Ovary (tissue), 7 donors: ENCODE measurements at regions not wholly inside any gene's neighbourhood (a gene's known extent, or its start where the extent isn't known, plus 50 kb on each side); places are given as distances from the start of the nearest gene placed in this dataset.

ENCODE experiments used
- DNase-seq, 5 donors: peaks; one replicate each; pipeline ENCODE4 v3.0.0-alpha.2; 2019 to 2020
- H3K27ac ChIP-seq, 2 donors: fragments of 200-600 bp; one replicate each; pipeline versions ENCODE4 v1.5.1 to v1.8.0; 2019 to 2022
- H3K27me3 ChIP-seq: fragments of 200-600 bp; one replicate; pipeline ENCODE4 v1.8.0; 2022
- H3K36me3 ChIP-seq: fragments of 200-600 bp; sonication (generic); one replicate; pipeline ENCODE4 v1.5.1; 2019
- H3K4me1 ChIP-seq: one replicate; pipeline ENCODE4 v1.8.1; 2013; ENCODE audit warnings: mild to moderate bottlenecking, moderate library complexity; ENCODE audit not compliant: insufficient read depth
- H3K4me3 ChIP-seq: fragments of 200-600 bp; sonication (generic); one replicate; pipeline ENCODE4 v1.5.1; 2017
- H3K9me3 ChIP-seq, 2 donors: fragments of 200-600 bp in 1 of 2; sonication (generic) in 1 of 2; one replicate each; pipeline versions ENCODE4 v1.5.1 to v1.8.1; 2013 to 2019; ENCODE audit warnings: mild to moderate bottlenecking in 1 of 2, moderate library complexity in 1 of 2
- CTCF ChIP-seq, 3 donors: fragments of 450-650 bp in 2 of 3; fragments of 200-600 bp in 1 of 3; IDR thresholded peaks; one replicate each; pipeline versions ENCODE4 v1.5.1 to v1.8.0; 2016 to 2022; ENCODE audit warnings: antibody characterized with exemption in 3 of 3, mild to moderate bottlenecking in 1 of 3
- EP300 ChIP-seq: sonication (generic); formaldehyde crosslinking; IDR thresholded peaks from one replicate; pipeline ENCODE4 v1.6.1; 2017; ENCODE audit warnings: antibody characterized with exemption
- POLR2A ChIP-seq: fragments of 450-650 bp; IDR thresholded peaks from one replicate; pipeline ENCODE4 v1.6.1; 2017; ENCODE audit warnings: antibody characterized with exemption, mild to moderate bottlenecking, moderate library complexity
- WGBS, 3 donors: extraction: QIAGEN DNeasy Blood & Tissue Kit in 1 of 3; methylation state at CpG; one replicate each; pipeline versions ENCODE4 v1.1.5 to v1.1.7; 2013 to 2017; 5-methylcytosine and 5-hydroxymethylcytosine counted together
- intact Hi-C, 4 donors: fragments of 100-400 bp; cut with DNase I; formaldehyde crosslinking; loops; one replicate each; pipeline versions ENCODE4 v1.11.0 to v1.15.1; 2022 to 2023
- donor health status: DM: no; HTN: no; CAD: no; lungs with moderate emphysema.
- donor health status: DM: no; HTN: no; CAD: no.
- donor health status: Bipolar disorder and iron deficiency.
- donor health status: DM: no; HTN: no; CAD: no.
- donor health status: DM: yes; HTN: yes; CAD: no.

- Histone ChIP-seq H3K4me3 (no peak overlapping the region), H3K27ac (no peak overlapping the region), H3K27me3 (no peaks in the 10 kb centered on the region), H3K36me3 (no peaks in the 10 kb centered on the region), H3K9me3 (no peaks in the 10 kb centered on the region), H3K4me1 (no peaks in the 10 kb centered on the region)
- TF ChIP-seq EP300, result no peak
- TF ChIP-seq CTCF (IDR thresholded peaks at IDR 0.05), result no peak
- no peak for TF ChIP-seq POLR2A
- no peak for DNase-seq
- intact Hi-C loops, result no loop called here
- WGBS, 3 donors, result 65 to 81% (median 72%) methylated on average over 4 of the region's 4 CpGs
Measured at GRCh38 chr2:175571078-175571653, 389.7 kb upstream of the ATP5MC3 start.

- no peaks in the 10 kb centered on the region for H3K4me1 ChIP-seq
- no peaks in the 10 kb centered on the region for H3K27me3 ChIP-seq
- H3K36me3 ChIP-seq, result no peaks in the 10 kb centered on the region
- no peak for TF ChIP-seq EP300
- no peak for TF ChIP-seq CTCF (IDR thresholded peaks at IDR 0.05)
- TF ChIP-seq POLR2A, result no peak
- intact Hi-C loops, result no loop called here
- H3K4me3 ChIP-seq, result no peak overlapping the region
- H3K27ac ChIP-seq, result no peak overlapping the region
- WGBS, 3 donors, result 33 to 40% (median 37%) methylated on average over 9 of the region's 9 CpGs
- DNase-seq, result no peak
- no peaks in the 10 kb centered on the region for H3K9me3 ChIP-seq
Measured at GRCh38 chr2:175568109-175568730, 386.7 kb upstream of the ATP5MC3 start.

- no peak overlapping the region for H3K27ac ChIP-seq
- DNase-seq, result no peak
- WGBS, 3 donors, result 47 to 54% (median 50%) methylated on average over 4 of the region's 4 CpGs
- intact Hi-C loops, result no loop called here
- H3K4me3 ChIP-seq, result no peak overlapping the region
- TF ChIP-seq POLR2A (no peak), CTCF (IDR thresholded peaks at IDR 0.05) (no peak), EP300 (no peak)
- H3K27me3 ChIP-seq, result no peaks in the 10 kb centered on the region
- H3K9me3 ChIP-seq, result no peaks in the 10 kb centered on the region
- H3K4me1 ChIP-seq, result no peaks in the 10 kb centered on the region
- H3K36me3 ChIP-seq, result no peaks in the 10 kb centered on the region
Measured at GRCh38 chr2:175567435-175568061, 386.0 kb upstream of the ATP5MC3 start.

GRCh38 chr2:175560521-175561169, 379.1 kb upstream of the ATP5MC3 start:
- no peaks in the 10 kb centered on the region for H3K36me3 ChIP-seq
- TF ChIP-seq CTCF (IDR thresholded peaks at IDR 0.05) (no peak), POLR2A (no peak), EP300 (no peak)
- no peaks in the 10 kb centered on the region for H3K27me3 ChIP-seq
- no peak for DNase-seq
- no peak overlapping the region for H3K4me3 ChIP-seq
- no peak overlapping the region for H3K27ac ChIP-seq
- H3K4me1 ChIP-seq, result no peaks in the 10 kb centered on the region
- WGBS, 3 donors, result 89 to 91% (median 89%) methylated on average over 5 of the region's 5 CpGs
- intact Hi-C loops, result no loop called here
- H3K9me3 ChIP-seq, result no peaks in the 10 kb centered on the region
